ENCODE measurements at regions not wholly inside any gene's neighbourhood (a gene's known extent, or its start where the extent isn't known, plus 50 kb on each side); places are given as distances from the start of the nearest gene placed in this dataset.

DNA sequence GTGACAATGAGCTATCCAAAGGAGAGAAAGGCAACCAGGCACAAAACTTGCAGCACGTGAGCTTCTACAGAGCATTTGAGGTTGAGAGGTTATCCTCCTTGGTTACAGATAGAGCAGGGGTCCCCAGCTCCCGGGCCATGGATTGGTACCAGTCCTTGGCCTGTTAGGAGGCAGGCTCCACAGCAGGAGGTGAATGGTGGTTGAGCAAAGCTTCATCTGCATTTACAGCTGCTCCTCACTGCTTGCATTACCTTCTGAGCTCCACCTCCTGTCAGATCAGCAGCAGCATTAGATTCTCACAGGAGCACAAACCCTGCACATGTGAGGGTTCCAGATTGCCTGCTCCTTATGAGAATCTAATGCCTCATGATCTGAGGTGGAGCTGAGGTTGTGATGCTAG is 57.8 kb upstream of the ST8SIA3 start:
- TF ChIP-seq, protein P1, sequence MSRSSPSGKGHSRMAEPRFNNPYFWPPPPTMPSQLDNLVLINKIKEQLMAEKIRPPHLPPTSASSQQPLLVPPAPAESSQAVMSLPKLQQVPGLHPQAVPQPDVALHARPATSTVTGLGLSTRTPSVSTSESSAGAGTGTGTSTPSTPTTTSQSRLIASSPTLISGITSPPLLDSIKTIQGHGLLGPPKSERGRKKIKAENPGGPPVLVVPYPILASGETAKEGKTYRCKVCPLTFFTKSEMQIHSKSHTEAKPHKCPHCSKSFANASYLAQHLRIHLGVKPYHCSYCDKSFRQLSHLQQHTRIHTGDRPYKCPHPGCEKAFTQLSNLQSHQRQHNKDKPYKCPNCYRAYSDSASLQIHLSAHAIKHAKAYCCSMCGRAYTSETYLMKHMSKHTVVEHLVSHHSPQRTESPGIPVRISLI (tag by site-specific recombination; IDR thresholded peaks at IDR 0.05), result no peak
- TF ChIP-seq ZNF121 (tag by site-specific recombination; IDR thresholded peaks at IDR 0.05) (no peak), KLF16 (tag by site-specific recombination; IDR thresholded peaks at IDR 0.05) (no peak), ZNF843 (tag by site-specific recombination; IDR thresholded peaks at IDR 0.05) (no peak), ZNF777 (tag by site-specific recombination; IDR thresholded peaks at IDR 0.05; ENCODE audit: borderline replicate concordance) (no peak), ZFP37 (tag by site-specific recombination; IDR thresholded peaks at IDR 0.05) (no peak)
- TF ChIP-seq, protein P2, sequence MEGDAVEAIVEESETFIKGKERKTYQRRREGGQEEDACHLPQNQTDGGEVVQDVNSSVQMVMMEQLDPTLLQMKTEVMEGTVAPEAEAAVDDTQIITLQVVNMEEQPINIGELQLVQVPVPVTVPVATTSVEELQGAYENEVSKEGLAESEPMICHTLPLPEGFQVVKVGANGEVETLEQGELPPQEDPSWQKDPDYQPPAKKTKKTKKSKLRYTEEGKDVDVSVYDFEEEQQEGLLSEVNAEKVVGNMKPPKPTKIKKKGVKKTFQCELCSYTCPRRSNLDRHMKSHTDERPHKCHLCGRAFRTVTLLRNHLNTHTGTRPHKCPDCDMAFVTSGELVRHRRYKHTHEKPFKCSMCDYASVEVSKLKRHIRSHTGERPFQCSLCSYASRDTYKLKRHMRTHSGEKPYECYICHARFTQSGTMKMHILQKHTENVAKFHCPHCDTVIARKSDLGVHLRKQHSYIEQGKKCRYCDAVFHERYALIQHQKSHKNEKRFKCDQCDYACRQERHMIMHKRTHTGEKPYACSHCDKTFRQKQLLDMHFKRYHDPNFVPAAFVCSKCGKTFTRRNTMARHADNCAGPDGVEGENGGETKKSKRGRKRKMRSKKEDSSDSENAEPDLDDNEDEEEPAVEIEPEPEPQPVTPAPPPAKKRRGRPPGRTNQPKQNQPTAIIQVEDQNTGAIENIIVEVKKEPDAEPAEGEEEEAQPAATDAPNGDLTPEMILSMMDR (tag by site-specific recombination; IDR thresholded peaks at IDR 0.05), result no peak
